ENCODE measurements at regions not wholly inside any gene's neighbourhood (a gene's known extent, or its start where the extent isn't known, plus 50 kb on each side); places are given as distances from the start of the nearest gene placed in this dataset.

DNA sequence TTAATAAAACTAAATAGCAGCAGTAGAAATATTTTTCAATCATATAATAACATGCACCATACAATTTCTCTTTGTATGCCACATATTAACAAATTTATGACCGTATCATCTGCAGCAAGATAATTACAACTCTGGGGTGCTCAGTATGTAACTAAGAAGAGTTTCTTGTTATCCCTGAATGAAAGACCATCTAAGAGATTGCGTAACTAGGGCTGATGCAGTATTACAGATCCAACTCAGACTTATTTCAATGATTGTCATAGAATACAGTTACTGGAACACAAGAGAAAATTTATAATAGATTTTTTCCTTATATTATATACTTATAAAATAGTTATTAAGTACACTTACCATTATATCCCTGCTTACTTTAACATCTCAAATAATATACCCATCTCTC, 305.1 kb downstream of the SLITRK1 start:
- 42% methylated on average over 2 of the region's 2 CpGs for WGBS (ENCODE audit: missing lambda C conversion rate)
- TF ChIP-seq CEBPB (IDR thresholded peaks at IDR 0.05), result peak in 1 of 2 experiments; percentile 21; a peak in 1 of 4 replicates
- TF ChIP-seq, protein P1, sequence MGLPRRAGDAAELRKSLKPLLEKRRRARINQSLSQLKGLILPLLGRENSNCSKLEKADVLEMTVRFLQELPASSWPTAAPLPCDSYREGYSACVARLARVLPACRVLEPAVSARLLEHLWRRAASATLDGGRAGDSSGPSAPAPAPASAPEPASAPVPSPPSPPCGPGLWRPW (IDR thresholded peaks at IDR 0.05), result no peak
- no peaks in the 10 kb centered on the region for H3K9me3 ChIP-seq
- no peak overlapping the region for H3K4me3 ChIP-seq
- DNase-seq (ENCODE audit: low read depth in 1 of 2, low spot score in 1 of 2), result no peak
- H3K4me1 ChIP-seq, result no peaks in the 10 kb centered on the region
- H3K27ac ChIP-seq, result no peak overlapping the region
- H3K4me2 ChIP-seq, result no peak overlapping the region
- FAIRE-seq, result no peak
- ChIA-PET POLR2A (no interaction called here), CTCF (no interaction called here)
- no peak for ATAC-seq

DNA sequence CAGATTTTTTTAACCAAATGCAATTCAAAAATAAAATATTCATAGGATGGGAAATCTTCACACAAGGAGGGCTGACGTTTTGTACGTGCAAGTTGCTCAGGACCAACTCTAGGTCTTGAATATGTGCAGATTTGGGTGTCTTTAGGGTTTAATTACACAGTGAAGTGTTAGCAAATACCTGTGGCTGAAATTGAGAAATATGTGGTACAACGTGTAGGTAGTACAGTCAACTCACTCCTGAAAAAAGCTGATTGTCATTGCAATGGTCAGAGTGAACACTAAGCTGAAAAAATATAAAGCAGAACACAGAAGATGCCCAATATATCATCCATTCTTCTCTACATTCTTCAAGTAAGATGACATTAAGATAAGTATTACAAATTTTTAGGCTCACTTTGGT, 314.3 kb downstream of the SLITRK1 start:
- CTCF ChIA-PET, result no interaction called here
- WGBS (ENCODE audit: missing lambda C conversion rate), result 32% methylated on average over 3 of the region's 3 CpGs

DNA sequence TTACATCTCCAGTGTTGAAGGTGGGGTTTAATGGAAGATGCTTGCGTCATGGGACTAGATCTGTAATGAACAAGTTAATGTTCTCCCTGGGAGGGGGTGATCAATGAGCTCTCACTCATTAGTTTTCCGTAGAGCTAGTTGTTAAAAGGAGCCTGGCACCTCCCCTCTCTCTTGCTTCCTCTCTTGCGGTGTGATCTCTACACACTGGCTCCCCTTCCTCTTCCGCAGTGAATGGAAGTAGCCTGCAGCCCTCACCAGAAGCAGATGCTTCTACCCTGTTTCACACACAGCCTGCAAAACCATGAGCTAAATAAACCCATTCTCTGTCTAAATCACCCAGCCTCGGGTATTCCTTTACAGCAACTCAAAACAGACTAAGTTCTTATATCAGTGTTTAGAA, 318.8 kb downstream of the SLITRK1 start:
- POLR2A ChIA-PET, result no interaction called here
- ATAC-seq (no peak), DNase-seq (ENCODE audit: low read depth in 1 of 2, low spot score in 1 of 2) (no peak), FAIRE-seq (no peak)
- H3K9me3 ChIP-seq, result no peaks in the 10 kb centered on the region
- H3K4me1 ChIP-seq, result no peaks in the 10 kb centered on the region
- H3K4me2 ChIP-seq, result no peak overlapping the region
- H3K4me3 ChIP-seq, result no peak overlapping the region
- H3K27ac ChIP-seq, result no peak overlapping the region
- 48% methylated on average over 5 of the region's 5 CpGs for WGBS (ENCODE audit: missing lambda C conversion rate)
- no peak for TF ChIP-seq BCL3 (IDR thresholded peaks at IDR 0.05)
- CTCF ChIA-PET, result no interaction called here

More for the DNA sequence above, 314.3 kb downstream of the SLITRK1 start:
- Histone ChIP-seq H3K4me1 (no peaks in the 10 kb centered on the region), H3K4me3 (no peak overlapping the region), H3K4me2 (no peak overlapping the region), H3K9me3 (no peaks in the 10 kb centered on the region), H3K27ac (no peak overlapping the region)
- no peak for DNase-seq (ENCODE audit: low read depth in 1 of 2, low spot score in 1 of 2)
- POLR2A ChIA-PET, result no interaction called here
- no peak for FAIRE-seq
- no peak for ATAC-seq
- TF ChIP-seq MAFK (IDR thresholded peaks at IDR 0.05; ENCODE audit: partially characterized antibody) (no peak), NPAS2 (CRISPR knock-in tag; IDR thresholded peaks at IDR 0.05; ENCODE audit: borderline replicate concordance) (no peak)

GRCh38 chr13:83557845-83558244, 324.4 kb downstream of the SLITRK1 start:
- ChIA-PET POLR2A (no interaction called here), CTCF (no interaction called here)
- DNase-seq (ENCODE audit: low read depth in 1 of 2, low spot score in 1 of 2) (no peak), ATAC-seq (no peak), FAIRE-seq (no peak)
- Histone ChIP-seq H3K4me2 (no peak overlapping the region), H3K4me3 (no peak overlapping the region), H3K9me3 (no peaks in the 10 kb centered on the region), H3K27ac (no peak overlapping the region), H3K4me1 (no peaks in the 10 kb centered on the region)
- 46% methylated on average over 2 of the region's 2 CpGs for WGBS (ENCODE audit: missing lambda C conversion rate)
- TF ChIP-seq EHF (CRISPR knock-in tag; IDR thresholded peaks at IDR 0.05) (no peak), RCOR1 (IDR thresholded peaks at IDR 0.05; ENCODE audit: low read depth, low read length) (no peak), NFE2L2 (conservative IDR thresholded peaks at IDR 0.05; ENCODE audit: low read length) (no peak), ZC3H11A (IDR thresholded peaks at IDR 0.05) (no peak), E2F6 (IDR thresholded peaks at IDR 0.05; ENCODE audit: borderline replicate concordance, low read depth) (no peak), MAZ (IDR thresholded peaks at IDR 0.05; ENCODE audit: borderline replicate concordance, low read depth, low read length) (no peak), ELK1 (IDR thresholded peaks at IDR 0.05; ENCODE audit: low read depth, low read length) (no peak), CHD2 (IDR thresholded peaks at IDR 0.05; ENCODE audit: low read length, partially characterized antibody) (no peak), POLR2AphosphoS2 (conservative IDR thresholded peaks at IDR 0.05; ENCODE audit: low read length) (no peak), TP53 (CRISPR knock-in tag; IDR thresholded peaks at IDR 0.05) (no peak), HOXB5 (CRISPR knock-in tag; IDR thresholded peaks at IDR 0.05) (no peak), JUN (IDR thresholded peaks at IDR 0.05) (no peak), TFCP2L1 (CRISPR knock-in tag; IDR thresholded peaks at IDR 0.05) (no peak), JUNB (IDR thresholded peaks at IDR 0.05) (no peak), ZFP36 (IDR thresholded peaks at IDR 0.05; ENCODE audit: borderline replicate concordance, partially characterized antibody) (no peak), CHD4 (IDR thresholded peaks at IDR 0.05; ENCODE audit: borderline replicate concordance) (no peak), HEYL (CRISPR knock-in tag; IDR thresholded peaks at IDR 0.05) (no peak)
- TF ChIP-seq, protein P2, sequence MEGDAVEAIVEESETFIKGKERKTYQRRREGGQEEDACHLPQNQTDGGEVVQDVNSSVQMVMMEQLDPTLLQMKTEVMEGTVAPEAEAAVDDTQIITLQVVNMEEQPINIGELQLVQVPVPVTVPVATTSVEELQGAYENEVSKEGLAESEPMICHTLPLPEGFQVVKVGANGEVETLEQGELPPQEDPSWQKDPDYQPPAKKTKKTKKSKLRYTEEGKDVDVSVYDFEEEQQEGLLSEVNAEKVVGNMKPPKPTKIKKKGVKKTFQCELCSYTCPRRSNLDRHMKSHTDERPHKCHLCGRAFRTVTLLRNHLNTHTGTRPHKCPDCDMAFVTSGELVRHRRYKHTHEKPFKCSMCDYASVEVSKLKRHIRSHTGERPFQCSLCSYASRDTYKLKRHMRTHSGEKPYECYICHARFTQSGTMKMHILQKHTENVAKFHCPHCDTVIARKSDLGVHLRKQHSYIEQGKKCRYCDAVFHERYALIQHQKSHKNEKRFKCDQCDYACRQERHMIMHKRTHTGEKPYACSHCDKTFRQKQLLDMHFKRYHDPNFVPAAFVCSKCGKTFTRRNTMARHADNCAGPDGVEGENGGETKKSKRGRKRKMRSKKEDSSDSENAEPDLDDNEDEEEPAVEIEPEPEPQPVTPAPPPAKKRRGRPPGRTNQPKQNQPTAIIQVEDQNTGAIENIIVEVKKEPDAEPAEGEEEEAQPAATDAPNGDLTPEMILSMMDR (IDR thresholded peaks at IDR 0.05), result no peak

All from A549 (cell line).